ENCODE measurements at regions not wholly inside any gene's neighbourhood (a gene's known extent, or its start where the extent isn't known, plus 50 kb on each side); places are given as distances from the start of the nearest gene placed in this dataset.

DNA sequence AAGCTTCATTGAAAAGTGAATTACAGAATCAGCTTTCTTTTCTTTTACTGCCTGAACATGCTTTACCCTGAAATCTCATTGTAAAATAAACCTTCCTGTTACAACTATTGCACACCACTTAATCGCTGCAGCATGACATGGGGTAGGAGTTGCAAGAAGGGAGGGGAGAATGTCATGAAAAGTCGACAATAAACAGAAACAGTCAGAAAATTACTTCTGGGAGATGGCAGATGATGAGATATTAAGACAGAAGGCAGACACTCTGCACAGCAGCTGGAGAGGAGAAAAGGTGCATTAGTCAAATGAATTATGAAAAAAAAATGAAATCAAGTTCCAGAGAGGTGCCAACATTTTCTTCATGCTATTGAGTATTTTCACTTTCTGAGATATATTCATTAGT is 287.7 kb downstream of the PCDH7 start:
- H3K27ac ChIP-seq, result no peak overlapping the region
- TF ChIP-seq ZFX (IDR thresholded peaks at IDR 0.05; ENCODE audit: borderline replicate concordance) (no peak), CTCF (IDR thresholded peaks at IDR 0.05) (no peak)

DNA sequence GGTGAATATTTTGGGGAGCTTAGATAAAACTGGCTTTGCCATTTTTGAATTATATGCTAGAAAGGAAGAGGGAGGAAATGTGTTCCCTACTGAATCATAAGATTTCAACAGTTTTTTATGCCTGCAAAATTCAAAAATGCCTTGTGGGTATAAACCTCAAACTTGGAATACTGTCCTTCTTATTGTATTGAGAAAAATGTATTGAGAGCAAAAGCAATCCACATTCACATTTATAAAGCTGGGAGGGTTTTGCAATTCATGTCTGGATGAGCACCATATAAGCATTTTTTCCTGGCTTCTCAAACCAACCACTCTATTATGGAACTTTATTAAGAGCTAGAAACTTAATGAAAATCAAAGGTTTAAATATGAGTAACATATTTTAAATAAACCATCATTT is 289.8 kb downstream of the PCDH7 start:
- TF ChIP-seq CTCF (IDR thresholded peaks at IDR 0.05) (no peak), ZFX (IDR thresholded peaks at IDR 0.05; ENCODE audit: borderline replicate concordance) (no peak)
- H3K27ac ChIP-seq, result no peak overlapping the region

DNA sequence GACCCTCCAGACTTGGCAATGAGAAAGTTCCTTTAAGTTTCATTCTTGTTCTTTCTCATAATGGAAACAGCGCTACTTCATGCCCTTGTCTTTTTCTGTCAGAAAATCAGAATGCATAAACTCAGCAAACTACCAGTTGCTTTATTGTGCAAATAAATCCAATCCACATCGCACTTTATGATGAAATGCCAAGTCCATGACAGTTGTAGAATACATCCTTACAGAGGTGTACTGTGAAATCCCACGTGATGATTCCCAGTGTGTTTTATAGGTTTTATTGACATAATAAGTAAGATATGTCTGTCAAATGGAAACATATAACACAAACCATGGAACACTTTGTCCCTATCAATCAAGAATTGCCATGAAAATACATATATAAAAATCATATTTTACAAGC is 295.0 kb downstream of the PCDH7 start:
- no peak for TF ChIP-seq CTCF (IDR thresholded peaks at IDR 0.05)
- TF ChIP-seq ZFX (IDR thresholded peaks at IDR 0.05; ENCODE audit: borderline replicate concordance), result no peak
- no peak overlapping the region for H3K27ac ChIP-seq

DNA sequence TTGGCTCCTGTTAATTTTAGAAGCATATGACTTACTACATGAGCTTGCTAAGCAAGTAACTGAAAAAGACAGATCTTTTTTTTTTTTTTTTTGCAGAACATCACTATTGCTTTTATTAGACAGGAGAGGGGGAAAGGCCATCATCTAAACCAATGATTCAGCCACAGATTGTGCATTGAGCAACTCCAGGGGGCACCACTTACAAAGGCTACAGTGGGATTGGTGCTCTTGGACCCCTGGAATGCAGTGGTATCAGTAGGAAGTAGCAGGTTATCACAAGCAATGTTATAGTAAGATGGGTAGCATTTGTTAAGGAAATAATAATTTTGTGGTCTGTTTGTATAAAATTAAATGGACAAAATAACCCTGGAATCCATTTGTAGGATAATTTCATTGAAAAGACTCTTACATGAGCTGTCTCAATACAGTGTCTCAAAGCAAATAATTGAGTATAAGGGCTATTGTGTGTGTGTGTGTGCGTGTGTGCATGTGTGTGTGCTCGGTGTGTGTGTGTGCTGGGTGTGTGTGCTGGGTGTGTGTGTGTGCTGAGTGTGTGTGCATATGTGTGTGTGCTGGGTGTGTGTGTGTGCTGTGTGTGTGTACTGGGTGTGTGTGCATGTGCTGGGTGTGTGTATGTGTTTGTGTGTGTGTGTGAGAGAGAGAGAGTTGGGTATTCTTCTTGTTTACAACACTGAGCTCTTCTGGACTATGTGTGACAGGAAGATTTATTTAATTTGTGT is 296.3 kb downstream of the PCDH7 start:
- TF ChIP-seq CTCF (IDR thresholded peaks at IDR 0.05) (no peak), ZFX (IDR thresholded peaks at IDR 0.05; ENCODE audit: borderline replicate concordance) (no peak)
- no peak overlapping the region for H3K27ac ChIP-seq

GRCh38 chr4:31020363-31020762 is 300.2 kb downstream of the PCDH7 start:
- no peak overlapping the region for H3K27ac ChIP-seq
- no peak for TF ChIP-seq ZFX (IDR thresholded peaks at IDR 0.05; ENCODE audit: borderline replicate concordance)
- no peak for TF ChIP-seq CTCF (IDR thresholded peaks at IDR 0.05)

DNA sequence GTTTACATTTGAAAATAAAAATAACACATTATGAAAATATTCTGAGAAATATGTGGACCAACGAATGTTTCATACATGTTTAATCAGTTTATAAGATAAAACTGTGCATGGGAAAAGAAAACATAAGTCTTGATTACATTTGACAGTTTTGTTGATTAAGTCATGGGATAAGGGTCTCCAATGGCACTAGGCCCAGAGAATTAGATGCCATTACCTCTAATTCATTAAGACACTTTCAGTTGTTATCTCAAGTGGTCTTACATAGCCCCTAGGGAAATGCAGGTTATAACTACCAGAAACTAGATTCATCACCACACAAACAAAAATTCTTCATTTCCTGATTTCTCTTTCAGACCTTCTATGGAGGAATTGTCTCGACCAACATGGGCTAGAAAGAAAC is 300.8 kb downstream of the PCDH7 start:
- TF ChIP-seq CTCF (IDR thresholded peaks at IDR 0.05), result no peak
- TF ChIP-seq ZFX (IDR thresholded peaks at IDR 0.05; ENCODE audit: borderline replicate concordance), result no peak
- no peak overlapping the region for H3K27ac ChIP-seq

GRCh38 chr4:31022702-31023101 is 302.5 kb downstream of the PCDH7 start:
- no peak overlapping the region for H3K27ac ChIP-seq
- no peak for TF ChIP-seq ZFX (IDR thresholded peaks at IDR 0.05; ENCODE audit: borderline replicate concordance)
- TF ChIP-seq CTCF (IDR thresholded peaks at IDR 0.05), result no peak

Measured in 22Rv1 (cell line).